Endothelial cell of umbilical vein (primary cell): ENCODE measurements at regions not wholly inside any gene's neighbourhood (a gene's known extent, or its start where the extent isn't known, plus 50 kb on each side); places are given as distances from the start of the nearest gene placed in this dataset.

Experiments
- BruUV-seq: library from RNA; stranded (reverse); fragments of 400-500 nt; replicated peaks from 2 replicates; lab custom pipeline; 2021; lab: Mats Ljungman, UMichigan
- CTCF ChIA-PET: fragments of 300-600, 350-600 bp; sonication (Branson Sonifier 250); formaldehyde crosslinking; loops from one replicate; lab custom pipeline; 2021; ENCODE audit warnings: antibody characterized with exemption, inconsistent platforms; lab: Charles Lee
- POLR2A ChIA-PET: fragments of 300-600, 350-600 bp; sonication (Branson Sonifier 250); formaldehyde crosslinking; loops from one replicate; lab custom pipeline; 2021; ENCODE audit warnings: antibody characterized with exemption, inconsistent platforms; lab: Charles Lee
- DNase-seq: peaks from one replicate; pipeline ENCODE4 v3.0.0-alpha.2; 2011; ENCODE audit warnings: low read depth, low spot score
- FAIRE-seq: peaks from 2 replicates; lab custom pipeline; 2011; peaks lifted over from hg19 to GRCh38; lab: Jason Lieb, UNC
- H2AFZ ChIP-seq: 2 replicates; pipeline ENCODE4 v1.6.0; 2012; ENCODE audit warnings: low read depth, low read length, control low read depth, inconsistent platforms
- H3K27ac ChIP-seq: 2 replicates; pipeline ENCODE4 v1.5.1; 2011; ENCODE audit warnings: low read depth, mild to moderate bottlenecking, control low read depth, low read length, moderate library complexity; ENCODE audit not compliant: insufficient read depth
- H3K27me3 ChIP-seq, 2 experiments: 2 replicates each; pipeline versions ENCODE4 v1.6.0 to v1.6.1; 2011; ENCODE audit warnings: low read length in 2 of 2, mixed read lengths in 1 of 2; ENCODE audit not compliant: control insufficient read depth in 2 of 2, insufficient read depth in 2 of 2
- H3K36me3 ChIP-seq, 2 experiments: 2 replicates in 1 of 2; 3 replicates in 1 of 2; pipeline ENCODE4 v1.5.1; 2011; ENCODE audit warnings: low read length in 2 of 2, mild to moderate bottlenecking in 1 of 2, moderate library complexity in 1 of 2; ENCODE audit not compliant: control insufficient read depth in 2 of 2, insufficient read depth in 2 of 2; ENCODE audit errors: extremely low read depth in 1 of 2
- H3K4me1 ChIP-seq: 3 replicates; pipeline ENCODE4 v1.5.1; 2011; ENCODE audit warnings: mild to moderate bottlenecking, low read length; ENCODE audit not compliant: control insufficient read depth, insufficient read depth; ENCODE audit errors: extremely low read depth
- H3K4me2 ChIP-seq: 2 replicates; pipeline ENCODE4 v1.6.1; 2011; ENCODE audit warnings: low read length, control low read depth, mixed read lengths; ENCODE audit not compliant: insufficient read depth
- H3K4me3 ChIP-seq, 3 experiments: fragments of 200-600 bp in 1 of 3; sonication (generic), shearing (Covaris generic) in 1 of 3; replicated peaks in 1 of 3; 2 replicates each; pipeline ENCODE4 v1.5.1; 2011 to 2016; ENCODE audit warnings: control low read depth in 3 of 3, low read length in 3 of 3, mild to moderate bottlenecking in 2 of 3, inconsistent platforms in 1 of 3, low read depth in 1 of 3, moderate library complexity in 1 of 3; ENCODE audit not compliant: insufficient read depth in 1 of 3
- H3K79me2 ChIP-seq: 2 replicates; pipeline ENCODE4 v1.6.0; 2012; ENCODE audit warnings: low read length, inconsistent platforms; ENCODE audit not compliant: control insufficient read depth, insufficient read depth
- H3K9ac ChIP-seq: replicated peaks from 2 replicates; pipeline ENCODE3; 2011; ENCODE audit warnings: low read length, control low read depth; ENCODE audit not compliant: insufficient read depth; ENCODE audit errors: extremely low read depth
- H3K9me1 ChIP-seq: replicated peaks from 3 replicates; pipeline ENCODE4 v1.6.0; 2011; ENCODE audit warnings: mild to moderate bottlenecking, low read length; ENCODE audit not compliant: control insufficient read depth, insufficient read depth; ENCODE audit errors: extremely low read depth
- H3K9me3 ChIP-seq: replicated peaks from 2 replicates; pipeline ENCODE4 v1.5.1; 2012; ENCODE audit warnings: low read length, inconsistent platforms; ENCODE audit not compliant: control insufficient read depth, insufficient read depth
- H4K20me1 ChIP-seq: replicated peaks from 2 replicates; pipeline ENCODE3; 2011; ENCODE audit warnings: mild to moderate bottlenecking, low read length; ENCODE audit not compliant: control insufficient read depth, insufficient read depth; ENCODE audit errors: extremely low read depth
- EZH2 ChIP-seq: IDR thresholded peaks from 2 replicates; pipeline ENCODE4 v1.6.1; 2012; ENCODE audit warnings: borderline replicate concordance, low read depth, mild to moderate bottlenecking, moderate library complexity, low read length, inconsistent platforms; ENCODE audit not compliant: severe bottlenecking
- FOS ChIP-seq: IDR thresholded peaks from 2 replicates; pipeline ENCODE4 v1.6.1; 2011; ENCODE audit warnings: mild to moderate bottlenecking, low read length, moderate library complexity, borderline replicate concordance; ENCODE audit not compliant: insufficient read depth
- GATA2 ChIP-seq: IDR thresholded peaks from 2 replicates; pipeline ENCODE4 v1.7.0; 2011; ENCODE audit warnings: low read depth, mild to moderate bottlenecking, moderate library complexity, mixed read lengths, low read length; ENCODE audit not compliant: insufficient read length, insufficient read depth
- JUN ChIP-seq: IDR thresholded peaks from 2 replicates; pipeline ENCODE4 v1.6.1; 2011; ENCODE audit warnings: borderline replicate concordance, low read depth; ENCODE audit not compliant: insufficient read length, insufficient read depth
- MYC ChIP-seq: IDR thresholded peaks from one replicate; pipeline ENCODE4 v1.6.1; 2011; ENCODE audit warnings: mild to moderate bottlenecking, low read depth, low read length
- POLR2A ChIP-seq: IDR thresholded peaks from 2 replicates; pipeline ENCODE4 v1.6.1; 2012; ENCODE audit warnings: low read depth, mild to moderate bottlenecking, control low read depth, low read length
- POLR2AphosphoS5 ChIP-seq: IDR thresholded peaks from 2 replicates; pipeline ENCODE4 v1.6.1; 2012; ENCODE audit warnings: low read depth, mild to moderate bottlenecking, control low read depth, low read length, moderate library complexity; ENCODE audit not compliant: insufficient read depth
- dilution Hi-C: fragments of 300-500 bp; cut with MboI; formaldehyde crosslinking; loops from one replicate; pipeline ENCODE4 v1.15.0; 2019; ENCODE audit warnings: low sequenced_read_pairs; ENCODE audit not compliant: extremely low pct_ligation_motif_present
- intact Hi-C: fragments of 100-400 bp; cut with micrococcal nuclease; formaldehyde crosslinking; loops from one replicate; pipeline ENCODE4 v1.10.0; 2022
- TF ChIP-seq, protein P1 (sequence below): IDR thresholded peaks from 2 replicates; pipeline ENCODE4 v1.6.1; 2011; ENCODE audit not compliant: insufficient read depth, insufficient read length
- TF ChIP-seq, protein P2 (sequence below), 2 donors: IDR thresholded peaks; 1 replicate in 1 of 2; 2 replicates in 1 of 2; pipeline ENCODE4 v1.5.1; 2011; ENCODE audit warnings: low read length in 2 of 2, mild to moderate bottlenecking in 2 of 2, moderate library complexity in 2 of 2, control low read depth in 1 of 2, inconsistent platforms in 1 of 2, low read depth in 1 of 2; ENCODE audit not compliant: insufficient read depth in 1 of 2; ENCODE audit errors: extremely low read depth in 1 of 2

DNA sequence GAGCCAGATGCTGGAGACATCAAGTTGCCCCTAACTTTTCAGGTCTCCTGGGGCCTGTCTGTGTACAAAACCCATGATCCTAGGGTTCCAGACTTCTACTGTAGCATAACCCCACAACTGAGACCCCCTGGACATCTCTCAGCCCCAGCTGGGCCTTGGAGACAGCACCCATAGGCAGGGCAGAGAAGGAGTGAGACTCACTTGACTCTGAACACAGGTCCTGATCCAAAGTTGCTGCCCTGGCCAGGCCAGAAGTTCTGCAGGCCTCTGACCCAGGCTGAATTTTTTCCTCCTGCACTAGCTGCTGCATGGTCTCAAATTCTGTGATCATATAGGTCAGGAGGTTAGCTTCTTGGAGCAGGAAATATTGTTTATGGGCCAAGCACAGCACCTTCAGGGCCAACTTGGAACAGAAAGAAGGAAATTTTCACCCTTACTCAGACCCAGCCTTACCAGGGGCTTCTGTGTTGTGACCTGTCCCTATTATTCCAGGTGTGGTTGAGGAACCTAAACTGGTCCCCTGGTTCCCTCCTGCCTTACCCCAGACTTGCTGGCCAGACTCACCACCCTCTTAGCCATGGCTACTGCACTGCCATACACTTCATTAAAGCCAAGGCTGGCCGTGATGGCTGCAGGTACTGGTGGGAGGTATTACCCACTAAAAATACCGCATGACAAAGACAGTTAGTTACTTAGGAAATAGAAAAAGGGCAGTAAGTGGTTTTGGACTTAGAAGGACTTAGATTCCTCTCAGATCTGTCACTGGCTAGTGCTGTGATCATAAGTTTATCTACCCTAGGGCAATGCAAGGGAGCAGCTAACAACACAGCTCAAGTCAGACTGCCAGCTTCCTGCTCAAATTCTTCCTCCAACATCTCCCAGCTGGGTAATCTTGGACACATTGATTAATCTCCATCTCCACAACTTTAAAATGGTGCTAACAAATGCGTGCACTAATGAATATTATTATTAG is 2180.1 kb downstream of the TP53TG3F start:
- H3K27ac ChIP-seq: no peak overlapping the region
- no peak overlapping the region for H3K4me3 ChIP-seq
- POLR2A ChIA-PET: no interaction called here
- H3K9me1 ChIP-seq: no peaks in the 10 kb centered on the region
- no peaks in the 10 kb centered on the region for H3K36me3 ChIP-seq
- H2AFZ ChIP-seq: no peak overlapping the region
- no peaks in the 10 kb centered on the region for H4K20me1 ChIP-seq
- FAIRE-seq (no peak), DNase-seq (no peak)
- H3K27me3 ChIP-seq: no peaks in the 10 kb centered on the region
- no peak overlapping the region for H3K9ac ChIP-seq
- intact Hi-C loops (no loop called here), dilution Hi-C loops (no loop called here)
- no peaks in the 10 kb centered on the region for H3K79me2 ChIP-seq
- CTCF ChIA-PET: no interaction called here
- H3K9me3 ChIP-seq: no peaks in the 10 kb centered on the region
- H3K4me2 ChIP-seq: no peak overlapping the region
- BruUV-seq: no TSS peak
- no peak for TF ChIP-seq JUN
- TF ChIP-seq GATA2: no peak
- TF ChIP-seq EZH2: no peak
- TF ChIP-seq, protein P1, sequence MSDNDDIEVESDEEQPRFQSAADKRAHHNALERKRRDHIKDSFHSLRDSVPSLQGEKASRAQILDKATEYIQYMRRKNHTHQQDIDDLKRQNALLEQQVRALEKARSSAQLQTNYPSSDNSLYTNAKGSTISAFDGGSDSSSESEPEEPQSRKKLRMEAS: no peak
- no peak for TF ChIP-seq FOS
- TF ChIP-seq POLR2AphosphoS5: no peak
- TF ChIP-seq MYC: no peak
- TF ChIP-seq POLR2A: no peak
- TF ChIP-seq, protein P2, sequence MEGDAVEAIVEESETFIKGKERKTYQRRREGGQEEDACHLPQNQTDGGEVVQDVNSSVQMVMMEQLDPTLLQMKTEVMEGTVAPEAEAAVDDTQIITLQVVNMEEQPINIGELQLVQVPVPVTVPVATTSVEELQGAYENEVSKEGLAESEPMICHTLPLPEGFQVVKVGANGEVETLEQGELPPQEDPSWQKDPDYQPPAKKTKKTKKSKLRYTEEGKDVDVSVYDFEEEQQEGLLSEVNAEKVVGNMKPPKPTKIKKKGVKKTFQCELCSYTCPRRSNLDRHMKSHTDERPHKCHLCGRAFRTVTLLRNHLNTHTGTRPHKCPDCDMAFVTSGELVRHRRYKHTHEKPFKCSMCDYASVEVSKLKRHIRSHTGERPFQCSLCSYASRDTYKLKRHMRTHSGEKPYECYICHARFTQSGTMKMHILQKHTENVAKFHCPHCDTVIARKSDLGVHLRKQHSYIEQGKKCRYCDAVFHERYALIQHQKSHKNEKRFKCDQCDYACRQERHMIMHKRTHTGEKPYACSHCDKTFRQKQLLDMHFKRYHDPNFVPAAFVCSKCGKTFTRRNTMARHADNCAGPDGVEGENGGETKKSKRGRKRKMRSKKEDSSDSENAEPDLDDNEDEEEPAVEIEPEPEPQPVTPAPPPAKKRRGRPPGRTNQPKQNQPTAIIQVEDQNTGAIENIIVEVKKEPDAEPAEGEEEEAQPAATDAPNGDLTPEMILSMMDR (IDR thresholded peaks at IDR 0.05; ENCODE audit: extremely low read depth in 1 of 2, insufficient read depth in 1 of 2, low read depth in 1 of 2, low read length in 2 of 2): no peak
- no peaks in the 10 kb centered on the region for H3K4me1 ChIP-seq
